ENCODE measurements at regions not wholly inside any gene's neighbourhood (a gene's known extent, or its start where the extent isn't known, plus 50 kb on each side); places are given as distances from the start of the nearest gene placed in this dataset.

- no peak for DNase-seq (ENCODE audit: low spot score)
- no peak for ATAC-seq
Observed at GRCh38 chr3:106839576-106840280, 537.5 kb upstream of the CCDC54 start.

More at GRCh38 chr3:106839576-106840280, 537.5 kb upstream of the CCDC54 start:
- Histone ChIP-seq H3K4me2 (no peak overlapping the region), H3F3A (replicated peaks; ENCODE audit: low read depth) (no peaks in the 10 kb centered on the region), H3K4me3 (no peak overlapping the region), H3K27ac (ENCODE audit: low read depth) (no peak overlapping the region), H3K4me1 (ENCODE audit: insufficient read depth) (peaks cover 12% of the 10 kb centered on the region), H2AFZ (no peak overlapping the region), H3K27me3 (ENCODE audit: insufficient read depth) (no peaks in the 10 kb centered on the region), H3K79me2 (replicated peaks; ENCODE audit: insufficient read depth) (no peaks in the 10 kb centered on the region), H3K9me2 (ENCODE audit: insufficient read depth) (no peaks in the 10 kb centered on the region), H3K36me3 (ENCODE audit: insufficient read depth) (no peaks in the 10 kb centered on the region), H4K20me1 (replicated peaks; ENCODE audit: insufficient read depth) (no peaks in the 10 kb centered on the region)
- no peak overlapping the region for H3K4me3 Mint-ChIP-seq
- H3K36me3 Mint-ChIP-seq (ENCODE audit: low read depth), result peaks cover 39% of the 10 kb centered on the region
- no peaks in the 10 kb centered on the region for H3K27me3 Mint-ChIP-seq (ENCODE audit: insufficient read depth, low read depth, poor library complexity)
- H3K27ac Mint-ChIP-seq, result no peak overlapping the region; the same call in 1 of the 2 replicates
- TF ChIP-seq JUNB (IDR thresholded peaks at IDR 0.05; ENCODE audit: unreplicated experiment), result no peak
- TF ChIP-seq CTCF (conservative IDR thresholded peaks at IDR 0.05; ENCODE audit: low read depth in 2 of 2), result no peak
- TF ChIP-seq STAT1 (IDR thresholded peaks at IDR 0.05; ENCODE audit: unreplicated experiment), result no peak
- TF ChIP-seq ETS1 (IDR thresholded peaks at IDR 0.05), result no peak
- no peak for TF ChIP-seq EZH2 (IDR thresholded peaks at IDR 0.05; ENCODE audit: low read depth, unreplicated experiment)
- TF ChIP-seq ZNF331 (CRISPR knock-in tag; IDR thresholded peaks at IDR 0.05; ENCODE audit: low read depth), result no peak
- TF ChIP-seq ZNF114 (CRISPR knock-in tag; IDR thresholded peaks at IDR 0.05), result no peak
- TF ChIP-seq ZNF462 (CRISPR knock-in tag; IDR thresholded peaks at IDR 0.05), result no peak
- no peak for TF ChIP-seq CREB1 (CRISPR knock-in tag; IDR thresholded peaks at IDR 0.05; ENCODE audit: low read depth)
- TF ChIP-seq REST (IDR thresholded peaks at IDR 0.05; ENCODE audit: unreplicated experiment), result no peak
- TF ChIP-seq POLR2AphosphoS5 (IDR thresholded peaks at IDR 0.05; ENCODE audit: low read depth), result no peak
- no peak for TF ChIP-seq EZH2phosphoT487 (IDR thresholded peaks at IDR 0.05; ENCODE audit: unreplicated experiment)
- no peak for TF ChIP-seq NANOG (IDR thresholded peaks at IDR 0.05; ENCODE audit: borderline replicate concordance)
- peaks cover 7% of the 10 kb centered on the region; the same call in 2 of the 3 replicates for H3K4me1 Mint-ChIP-seq
- H3K9me3 Mint-ChIP-seq, result peaks cover 6% of the 10 kb centered on the region; the same call in 1 of the 3 replicates

Measured in GM23338 (cell line).